ENCODE measurements at regions not wholly inside any gene's neighbourhood (a gene's known extent, or its start where the extent isn't known, plus 50 kb on each side); places are given as distances from the start of the nearest gene placed in this dataset.

DNA sequence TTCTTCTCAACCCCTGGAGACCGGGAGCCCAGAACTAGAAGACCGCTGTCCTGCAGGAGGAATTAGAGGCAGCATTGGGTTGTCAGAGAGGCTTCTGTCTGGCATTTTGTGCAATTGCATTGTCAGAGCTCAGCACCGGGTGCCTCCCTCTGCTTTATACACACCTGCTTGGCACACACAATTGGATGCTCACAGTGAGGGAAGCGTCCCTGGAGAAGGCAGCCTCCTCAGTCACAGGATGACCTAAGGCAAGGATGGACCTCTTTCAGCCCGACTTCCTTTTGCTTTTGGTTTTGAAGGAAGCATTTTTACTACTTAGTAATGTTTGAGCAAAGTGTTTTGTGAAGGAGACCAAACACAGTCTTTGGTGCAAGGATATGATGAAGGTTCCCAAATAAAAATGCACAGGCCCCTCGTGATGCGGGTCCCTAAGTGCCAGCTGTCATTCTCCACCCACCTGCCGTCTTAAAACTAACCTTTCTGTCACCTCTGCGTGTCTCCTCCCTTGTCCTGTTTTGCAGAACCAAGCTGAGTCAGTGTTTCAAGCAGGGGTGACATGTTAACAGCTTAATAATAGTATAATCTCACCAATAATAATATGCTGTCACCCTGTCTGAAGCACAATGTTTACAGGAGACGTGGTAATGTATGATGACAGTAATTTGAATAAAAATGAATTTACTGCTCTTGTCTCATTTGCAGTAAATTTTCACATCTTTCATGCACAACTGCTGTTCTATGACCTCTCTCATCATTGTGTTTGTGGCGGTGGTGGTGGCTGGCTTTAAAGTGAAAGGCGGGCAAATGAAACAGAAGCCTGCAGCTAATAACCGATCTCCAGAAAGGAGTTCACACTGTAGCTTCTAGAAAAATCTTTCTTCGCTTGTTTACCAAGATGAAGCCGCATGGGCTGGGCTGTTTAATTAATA lies 430.2 kb upstream of the MKI67 start:
- TF ChIP-seq, protein P1, sequence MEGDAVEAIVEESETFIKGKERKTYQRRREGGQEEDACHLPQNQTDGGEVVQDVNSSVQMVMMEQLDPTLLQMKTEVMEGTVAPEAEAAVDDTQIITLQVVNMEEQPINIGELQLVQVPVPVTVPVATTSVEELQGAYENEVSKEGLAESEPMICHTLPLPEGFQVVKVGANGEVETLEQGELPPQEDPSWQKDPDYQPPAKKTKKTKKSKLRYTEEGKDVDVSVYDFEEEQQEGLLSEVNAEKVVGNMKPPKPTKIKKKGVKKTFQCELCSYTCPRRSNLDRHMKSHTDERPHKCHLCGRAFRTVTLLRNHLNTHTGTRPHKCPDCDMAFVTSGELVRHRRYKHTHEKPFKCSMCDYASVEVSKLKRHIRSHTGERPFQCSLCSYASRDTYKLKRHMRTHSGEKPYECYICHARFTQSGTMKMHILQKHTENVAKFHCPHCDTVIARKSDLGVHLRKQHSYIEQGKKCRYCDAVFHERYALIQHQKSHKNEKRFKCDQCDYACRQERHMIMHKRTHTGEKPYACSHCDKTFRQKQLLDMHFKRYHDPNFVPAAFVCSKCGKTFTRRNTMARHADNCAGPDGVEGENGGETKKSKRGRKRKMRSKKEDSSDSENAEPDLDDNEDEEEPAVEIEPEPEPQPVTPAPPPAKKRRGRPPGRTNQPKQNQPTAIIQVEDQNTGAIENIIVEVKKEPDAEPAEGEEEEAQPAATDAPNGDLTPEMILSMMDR (IDR thresholded peaks at IDR 0.05): no peak
- no peak for DNase-seq
- ATAC-seq: no peak
- no peak overlapping the region for H3K4me3 ChIP-seq
- no peaks in the 10 kb centered on the region for H3K9me3 ChIP-seq
- no peaks in the 10 kb centered on the region for H3K36me3 ChIP-seq
- no peaks in the 10 kb centered on the region for H3K27me3 ChIP-seq
- H3K4me1 ChIP-seq: no peaks in the 10 kb centered on the region
- H3K27ac ChIP-seq: no peak overlapping the region
- intact Hi-C loops (cut with DNase I): no loop called here

DNA sequence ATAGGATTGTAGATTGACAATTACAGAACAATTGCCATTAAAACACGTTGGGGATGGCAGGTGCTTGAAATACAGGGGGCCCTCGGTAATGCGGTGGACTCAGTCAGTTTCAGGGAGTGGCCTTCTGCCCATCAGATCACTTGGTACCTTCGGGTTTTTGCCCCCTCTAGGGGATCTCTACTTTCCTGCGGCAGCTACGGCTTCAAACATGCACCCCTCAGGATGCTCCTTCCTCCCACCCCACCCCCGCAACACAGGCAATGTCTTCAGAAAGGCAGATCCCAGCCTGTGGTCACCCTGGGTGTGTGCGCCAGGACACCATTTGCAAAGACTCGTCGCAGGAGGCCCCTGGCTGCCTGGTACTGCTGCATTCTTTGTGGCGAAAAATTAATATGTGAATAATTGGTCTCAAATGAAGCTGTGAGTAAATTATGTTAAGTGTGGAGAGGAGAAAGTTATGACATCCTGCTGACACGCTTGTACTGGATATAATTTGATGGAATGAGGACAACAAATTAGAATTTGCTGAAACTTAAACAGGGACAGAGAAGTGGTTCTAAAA lies 431.0 kb upstream of the MKI67 start:
- intact Hi-C loops (cut with DNase I): no loop called here
- Histone ChIP-seq H3K4me3 (no peak overlapping the region), H3K27me3 (no peaks in the 10 kb centered on the region), H3K9me3 (no peaks in the 10 kb centered on the region), H3K27ac (no peak overlapping the region), H3K36me3 (no peaks in the 10 kb centered on the region), H3K4me1 (no peaks in the 10 kb centered on the region)
- no peak for ATAC-seq
- TF ChIP-seq, protein P1 (IDR thresholded peaks at IDR 0.05): no peak
- DNase-seq: no peak

DNA sequence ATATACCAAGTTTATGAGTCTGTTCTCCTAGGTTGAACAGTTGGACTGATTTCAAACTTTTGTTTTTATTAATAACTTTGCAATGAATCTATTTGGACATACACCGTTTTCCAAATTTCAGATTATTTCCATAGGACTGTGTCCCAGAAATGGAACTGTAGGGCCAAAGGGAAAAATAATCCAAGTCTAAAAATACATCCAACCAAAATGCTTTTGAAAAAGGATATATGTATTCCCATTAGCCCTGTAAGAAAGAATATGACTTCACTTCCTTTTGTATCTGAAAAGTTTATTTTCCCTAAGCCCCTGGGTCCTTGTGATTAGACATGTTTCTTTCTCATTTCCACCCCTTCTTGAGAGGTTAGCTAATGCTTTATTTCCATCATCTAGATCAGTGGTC lies 434.2 kb upstream of the MKI67 start:
- ATAC-seq (no peak), DNase-seq (no peak)
- Histone ChIP-seq H3K4me3 (no peak overlapping the region), H3K27ac (no peak overlapping the region), H3K4me1 (no peaks in the 10 kb centered on the region), H3K36me3 (no peaks in the 10 kb centered on the region), H3K27me3 (no peaks in the 10 kb centered on the region), H3K9me3 (no peaks in the 10 kb centered on the region)
- TF ChIP-seq, protein P1 (IDR thresholded peaks at IDR 0.05): no peak
- intact Hi-C loops (cut with DNase I): no loop called here

DNA sequence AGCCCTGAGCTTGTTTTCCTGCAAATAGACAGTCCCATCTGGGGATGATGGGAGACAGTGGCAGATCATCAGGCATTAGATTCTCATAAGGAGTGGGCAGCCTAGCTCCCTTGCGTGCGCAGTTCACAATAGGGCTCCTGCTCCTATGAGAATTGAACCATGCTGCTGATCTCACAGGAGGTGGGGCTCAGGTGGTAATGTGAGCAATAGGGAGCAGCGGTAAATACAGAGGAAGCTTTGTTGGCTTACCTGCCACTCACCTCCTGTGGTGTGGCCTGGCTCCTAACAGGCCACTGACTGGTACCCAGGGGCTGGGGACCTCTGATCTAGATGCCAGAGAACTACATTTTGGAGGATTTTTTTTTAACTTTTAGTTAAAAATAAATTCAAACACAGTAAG lies 434.8 kb upstream of the MKI67 start:
- ATAC-seq: no peak
- intact Hi-C loops (cut with DNase I): no loop called here

DNA sequence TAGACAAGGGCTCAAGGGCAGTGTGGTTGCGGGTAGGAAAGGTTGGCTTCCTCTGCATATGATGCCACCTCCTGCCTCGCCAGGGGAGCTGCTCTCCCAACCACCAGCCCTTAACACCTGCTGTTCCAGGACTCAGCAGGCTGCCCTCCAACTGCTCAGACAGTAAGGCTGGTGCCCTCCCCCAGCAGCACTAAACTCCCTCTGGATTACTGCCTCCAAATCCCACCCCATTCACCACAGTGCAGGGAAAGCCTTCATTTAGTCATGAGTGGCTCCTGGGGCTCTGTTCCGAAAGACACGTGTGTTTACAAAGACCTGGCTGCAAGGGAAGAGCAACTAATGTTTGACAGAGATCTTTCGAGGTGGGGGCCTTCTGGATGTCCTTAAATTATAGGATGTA lies 437.2 kb upstream of the MKI67 start:
- ATAC-seq (no peak), DNase-seq (no peak)
- no peak overlapping the region for H3K4me3 ChIP-seq
- H3K9me3 ChIP-seq: no peaks in the 10 kb centered on the region
- H3K27me3 ChIP-seq: no peaks in the 10 kb centered on the region
- TF ChIP-seq, protein P1 (IDR thresholded peaks at IDR 0.05): no peak
- intact Hi-C loops (cut with DNase I): no loop called here
- H3K4me1 ChIP-seq: no peaks in the 10 kb centered on the region
- no peaks in the 10 kb centered on the region for H3K36me3 ChIP-seq
- no peak overlapping the region for H3K27ac ChIP-seq

More for the DNA sequence above, 434.8 kb upstream of the MKI67 start:
- Histone ChIP-seq H3K36me3 (no peaks in the 10 kb centered on the region), H3K27ac (no peak overlapping the region), H3K9me3 (no peaks in the 10 kb centered on the region), H3K27me3 (no peaks in the 10 kb centered on the region), H3K4me3 (no peak overlapping the region), H3K4me1 (no peaks in the 10 kb centered on the region)
- DNase-seq: no peak
- TF ChIP-seq, protein P1 (IDR thresholded peaks at IDR 0.05): no peak
